Uterus (tissue), 3 donors: ENCODE measurements at regions not wholly inside any gene's neighbourhood (a gene's known extent, or its start where the extent isn't known, plus 50 kb on each side); places are given as distances from the start of the nearest gene placed in this dataset.

ENCODE experiments used
- DNase-seq, 2 donors: peaks; one replicate each; pipeline ENCODE4 v3.0.0-alpha.2; 2019 to 2020
- H3K27ac ChIP-seq, 2 donors: fragments of 200-600 bp; sonication (generic); 1 replicate in 1 of 2; 2 replicates in 1 of 2; pipeline ENCODE4 v1.5.1; 2016 to 2018
- H3K27me3 ChIP-seq, 2 donors: fragments of 200-600 bp; sonication (generic); one replicate each; pipeline ENCODE4 v1.5.1; 2018 to 2019; ENCODE audit warnings: control low read depth in 1 of 2
- H3K36me3 ChIP-seq, 2 donors: fragments of 200-600 bp; sonication (generic); one replicate each; pipeline ENCODE4 v1.5.1; 2019; ENCODE audit warnings: control low read depth in 1 of 2
- H3K4me1 ChIP-seq, 2 donors: fragments of 200-600 bp; sonication (generic); one replicate each; pipeline ENCODE4 v1.5.1; 2018 to 2019; ENCODE audit warnings: control low read depth in 1 of 2
- H3K4me3 ChIP-seq, 2 donors: fragments of 200-600 bp; sonication (generic); 1 replicate in 1 of 2; 2 replicates in 1 of 2; pipeline ENCODE4 v1.5.1; 2018 to 2019; ENCODE audit warnings: mild to moderate bottlenecking in 1 of 2
- H3K9me3 ChIP-seq, 2 donors: fragments of 200-600 bp; sonication (generic); one replicate each; pipeline ENCODE4 v1.5.1; 2019; ENCODE audit warnings: control low read depth in 1 of 2
- POLR2A ChIP-seq, 2 donors: fragments of 450-650 bp; IDR thresholded peaks; one replicate each; pipeline ENCODE4 v1.6.1; 2016; ENCODE audit warnings: antibody characterized with exemption in 2 of 2, mild to moderate bottlenecking in 1 of 2, moderate library complexity in 1 of 2
- intact Hi-C: fragments of 100-400 bp; cut with DNase I; formaldehyde crosslinking; loops from one replicate; pipeline ENCODE4 v1.15.1; 2023; ENCODE audit warnings: low total_unique reads
- TF ChIP-seq, protein P1 (sequence below), 4 experiments: fragments of 200-600 bp in 2 of 4; fragments of 450-650 bp in 2 of 4; sonication (generic) in 2 of 4; IDR thresholded peaks; one replicate each; pipeline ENCODE4 v1.5.1; 2016 to 2019; ENCODE audit warnings: antibody characterized with exemption in 4 of 4, mild to moderate bottlenecking in 2 of 4, moderate library complexity in 1 of 4
- donor health status: DM: yes; HTN: yes; CAD: no.

DNA sequence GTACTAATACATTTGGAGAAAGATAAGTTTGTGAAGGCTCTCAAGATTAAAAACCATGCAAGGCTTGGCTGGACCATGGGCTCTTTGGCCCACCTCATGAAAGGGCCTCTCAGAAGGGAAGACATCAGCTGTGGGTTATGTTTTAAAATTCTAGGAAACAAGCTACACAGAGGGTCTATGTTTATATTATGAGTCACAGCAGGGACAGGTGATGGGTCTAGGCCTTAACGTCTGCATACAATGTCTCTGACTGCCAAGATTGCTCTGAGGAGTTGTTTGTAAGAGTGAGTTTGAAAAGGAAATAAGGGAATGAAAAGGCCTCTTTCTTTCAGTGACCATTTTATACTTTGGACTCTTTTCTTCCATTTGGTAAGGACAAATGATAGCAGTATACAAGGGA lies 77.0 kb upstream of the ARMCX2 start:
- no peak for DNase-seq
- no peaks in the 10 kb centered on the region for H3K36me3 ChIP-seq
- no peaks in the 10 kb centered on the region for H3K9me3 ChIP-seq
- H3K4me1 ChIP-seq: no peaks in the 10 kb centered on the region
- no peak overlapping the region for H3K27ac ChIP-seq
- no peak overlapping the region for H3K4me3 ChIP-seq
- intact Hi-C loops: no loop called here
- TF ChIP-seq POLR2A (IDR thresholded peaks at IDR 0.05): no peak
- TF ChIP-seq, protein P1, sequence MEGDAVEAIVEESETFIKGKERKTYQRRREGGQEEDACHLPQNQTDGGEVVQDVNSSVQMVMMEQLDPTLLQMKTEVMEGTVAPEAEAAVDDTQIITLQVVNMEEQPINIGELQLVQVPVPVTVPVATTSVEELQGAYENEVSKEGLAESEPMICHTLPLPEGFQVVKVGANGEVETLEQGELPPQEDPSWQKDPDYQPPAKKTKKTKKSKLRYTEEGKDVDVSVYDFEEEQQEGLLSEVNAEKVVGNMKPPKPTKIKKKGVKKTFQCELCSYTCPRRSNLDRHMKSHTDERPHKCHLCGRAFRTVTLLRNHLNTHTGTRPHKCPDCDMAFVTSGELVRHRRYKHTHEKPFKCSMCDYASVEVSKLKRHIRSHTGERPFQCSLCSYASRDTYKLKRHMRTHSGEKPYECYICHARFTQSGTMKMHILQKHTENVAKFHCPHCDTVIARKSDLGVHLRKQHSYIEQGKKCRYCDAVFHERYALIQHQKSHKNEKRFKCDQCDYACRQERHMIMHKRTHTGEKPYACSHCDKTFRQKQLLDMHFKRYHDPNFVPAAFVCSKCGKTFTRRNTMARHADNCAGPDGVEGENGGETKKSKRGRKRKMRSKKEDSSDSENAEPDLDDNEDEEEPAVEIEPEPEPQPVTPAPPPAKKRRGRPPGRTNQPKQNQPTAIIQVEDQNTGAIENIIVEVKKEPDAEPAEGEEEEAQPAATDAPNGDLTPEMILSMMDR (IDR thresholded peaks at IDR 0.05): no peak
- H3K27me3 ChIP-seq: peaks cover 0 to 7% of the 10 kb centered on the region in 2 donors

DNA sequence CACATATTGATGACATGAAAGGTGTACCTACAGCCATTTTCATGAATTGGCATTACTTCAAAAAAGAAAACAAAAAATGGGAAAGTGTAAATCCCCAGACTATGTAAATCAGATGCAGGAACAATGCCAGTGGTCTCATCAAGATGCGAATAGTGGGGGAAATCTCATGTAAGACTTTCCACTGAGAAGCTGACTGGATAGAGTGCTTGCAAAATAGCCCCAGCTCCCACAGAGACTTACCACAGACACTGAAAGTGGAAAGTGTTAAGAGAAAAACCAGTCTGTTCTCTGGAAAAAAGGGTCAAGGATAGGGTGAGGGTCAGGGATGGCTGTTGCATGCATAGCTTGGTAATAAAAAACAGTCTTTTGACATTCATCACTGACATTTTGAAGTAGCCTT lies 73.2 kb upstream of the ARMCX2 start:
- Histone ChIP-seq H3K4me3 (no peak overlapping the region), H3K9me3 (no peaks in the 10 kb centered on the region), H3K4me1 (no peaks in the 10 kb centered on the region), H3K36me3 (no peaks in the 10 kb centered on the region), H3K27me3 (no peaks in the 10 kb centered on the region), H3K27ac (no peak overlapping the region)
- intact Hi-C loops: no loop called here
- DNase-seq: no peak
- TF ChIP-seq POLR2A (IDR thresholded peaks at IDR 0.05): no peak
- TF ChIP-seq, protein P1 (IDR thresholded peaks at IDR 0.05): no peak

DNA sequence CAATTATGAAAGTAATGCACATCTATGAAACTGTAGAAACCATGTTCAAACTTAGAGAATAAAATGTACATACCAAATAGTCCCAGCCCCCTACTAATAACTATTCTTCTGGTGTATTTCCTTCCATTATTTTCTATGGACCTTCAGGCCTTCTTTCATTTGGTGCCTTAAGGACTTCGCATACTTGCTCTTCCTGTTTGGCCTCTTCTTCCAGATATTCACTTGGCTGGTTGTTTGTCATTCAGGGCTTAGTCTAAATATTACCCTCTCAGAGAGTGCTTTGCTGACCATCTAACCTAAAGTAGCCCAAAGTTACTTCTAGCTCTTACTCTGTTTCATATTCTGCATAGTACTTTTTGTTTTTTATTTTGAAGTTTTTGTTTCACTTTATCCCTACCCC lies 70.3 kb upstream of the ARMCX2 start:
- Histone ChIP-seq H3K4me1 (no peaks in the 10 kb centered on the region), H3K27ac (no peak overlapping the region), H3K4me3 (no peak overlapping the region), H3K9me3 (no peaks in the 10 kb centered on the region), H3K27me3 (no peaks in the 10 kb centered on the region), H3K36me3 (no peaks in the 10 kb centered on the region)
- intact Hi-C loops: no loop called here
- no peak for DNase-seq
- TF ChIP-seq, protein P1 (IDR thresholded peaks at IDR 0.05): no peak
- no peak for TF ChIP-seq POLR2A (IDR thresholded peaks at IDR 0.05)
